ENCODE measurements at regions not wholly inside any gene's neighbourhood (a gene's known extent, or its start where the extent isn't known, plus 50 kb on each side); places are given as distances from the start of the nearest gene placed in this dataset.

- no peaks in the 10 kb centered on the region for H4K20me1 ChIP-seq (replicated peaks in 1 of 2; ENCODE audit: control insufficient read depth in 1 of 2, insufficient read depth in 2 of 2, low read length in 2 of 2)
Observed at GRCh38 chr6:170130771-170131241, 160.1 kb downstream of the DLL1 start.

More at GRCh38 chr6:170130771-170131241, 160.1 kb downstream of the DLL1 start:
- no peak overlapping the region for H3K23ac ChIP-seq (ENCODE audit: insufficient read length)
- H2AK5ac ChIP-seq (ENCODE audit: low read depth, low read length) = no peak overlapping the region
- no peaks in the 10 kb centered on the region for H3K79me1 ChIP-seq (ENCODE audit: low read depth, low read length)
- no peak overlapping the region for H2BK12ac ChIP-seq (ENCODE audit: low read depth, low read length)
- H3K14ac ChIP-seq (ENCODE audit: insufficient read length) = no peak overlapping the region
- no peak overlapping the region for H3K9ac ChIP-seq (replicated peaks in 1 of 4; ENCODE audit: extremely low read depth in 1 of 4, low read depth in 3 of 4, low read length in 3 of 4)
- H3K4me1 ChIP-seq (replicated peaks in 1 of 4; ENCODE audit: control insufficient read depth in 3 of 4, insufficient read depth in 4 of 4, low read length in 3 of 4) = no peaks in the 10 kb centered on the region; a peak in 1 of 7 replicates
- H3K79me2 ChIP-seq (ENCODE audit: control insufficient read depth in 1 of 2, insufficient read depth in 2 of 2, low read length in 2 of 2) = no peaks in the 10 kb centered on the region
- no peak overlapping the region for H4K5ac ChIP-seq (ENCODE audit: insufficient read length, low read depth, low read length)
- no peaks in the 10 kb centered on the region for H3K23me2 ChIP-seq (ENCODE audit: low read depth, low read length)
- no peak overlapping the region for H2BK20ac ChIP-seq (ENCODE audit: low read length)
- ChIA-PET CTCF (ENCODE audit: partially characterized antibody) (no interaction called here), POLR2A (ENCODE audit: partially characterized antibody) (no interaction called here)
- FAIRE-seq (no peak), DNase-seq (ENCODE audit: low read depth in 1 of 2, low spot score in 2 of 2) (no peak)
- peaks cover 0 to 5% of the 10 kb centered on the region in 2 experiments; a peak in 1 of 4 replicates for H3K9me3 ChIP-seq (ENCODE audit: insufficient read depth in 2 of 2, low read depth in 1 of 2, low read length in 1 of 2)
- H3K4ac ChIP-seq (replicated peaks; ENCODE audit: insufficient read length, low read depth, low read length) = no peak overlapping the region
- no peak overlapping the region for H3K56ac ChIP-seq (replicated peaks; ENCODE audit: insufficient read length, low read depth, low read length)
- H2BK120ac ChIP-seq (replicated peaks; ENCODE audit: low read depth, low read length) = no peak overlapping the region
- no peak overlapping the region for H3K18ac ChIP-seq (ENCODE audit: extremely low read depth, low read length)
- no peaks in the 10 kb centered on the region for H3K27me3 ChIP-seq (replicated peaks in 1 of 4; ENCODE audit: control insufficient read depth in 3 of 4, extremely low read depth in 1 of 4, insufficient read depth in 3 of 4, low read length in 3 of 4)
- 0 out of 2 replicates have a peak overlapping the region, but pooled peaks have one; percentile 20 for H4K8ac ChIP-seq (ENCODE audit: extremely low read depth, insufficient read depth, low read length)
- H3K4me3 ChIP-seq (ENCODE audit: extremely low read depth in 1 of 4, insufficient read depth in 2 of 4, low read depth in 3 of 4, low read length in 4 of 4) = no peak overlapping the region
- H3K4me2 ChIP-seq (ENCODE audit: insufficient read depth in 1 of 2, low read depth in 2 of 2, low read length in 2 of 2) = no peak overlapping the region
- no peak for TF ChIP-seq SAP30 (IDR thresholded peaks at IDR 0.05; ENCODE audit: insufficient read depth, insufficient replicate concordance, low read length)
- no peak for TF ChIP-seq SIX5 (IDR thresholded peaks at IDR 0.05; ENCODE audit: low read depth, low read length)
- no peak for TF ChIP-seq ASH2L (IDR thresholded peaks at IDR 0.05; ENCODE audit: low read length)
- TF ChIP-seq USF2 (IDR thresholded peaks at IDR 0.05; ENCODE audit: low read length) = no peak
- TF ChIP-seq MAFK (IDR thresholded peaks at IDR 0.05; ENCODE audit: low read depth, low read length) = no peak
- TF ChIP-seq POU5F1 (IDR thresholded peaks at IDR 0.05; ENCODE audit: low read depth, low read length) = no peak
- no peak for TF ChIP-seq CREB1 (IDR thresholded peaks at IDR 0.05)
- no peak overlapping the region for H2BK5ac ChIP-seq (ENCODE audit: low read depth, low read length)
- H3K36me3 ChIP-seq (ENCODE audit: control insufficient read depth in 2 of 4, insufficient read depth in 4 of 4, low read length in 3 of 4) = no peaks in the 10 kb centered on the region
- H2AFZ ChIP-seq (ENCODE audit: low read length) = no peak overlapping the region
- H3K27ac ChIP-seq (ENCODE audit: low read depth, low read length) = no peak overlapping the region
- H4K91ac ChIP-seq (replicated peaks; ENCODE audit: insufficient read length, low read length) = no peak overlapping the region
- H2BK15ac ChIP-seq (ENCODE audit: low read length) = no peak overlapping the region
- 71% methylated on average over 9 of the region's 9 CpGs; no CpG with 5 or more reads in 1 of the 2 experiments for WGBS, 2 experiments (ENCODE audit: extremely low coverage in 1 of 2, insufficient coverage in 1 of 2, insufficient read length in 1 of 2, insufficient replicate concordance in 2 of 2, low coverage in 1 of 2, low lambda C conversion rate in 2 of 2, missing lambda C conversion rate in 1 of 2)

Data from H1 (cell line).